GM18907 (cell line): ENCODE measurements at regions not wholly inside any gene's neighbourhood (a gene's known extent, or its start where the extent isn't known, plus 50 kb on each side); places are given as distances from the start of the nearest gene placed in this dataset.

Experiments
- ATAC-seq: cut with Tn5 transposase; IDR thresholded peaks from one replicate; pipeline ENCODE4 v1.9.1; 2021; ENCODE audit warnings: mild to moderate bottlenecking, moderate library complexity; ENCODE audit not compliant: unreplicated experiment

DNA sequence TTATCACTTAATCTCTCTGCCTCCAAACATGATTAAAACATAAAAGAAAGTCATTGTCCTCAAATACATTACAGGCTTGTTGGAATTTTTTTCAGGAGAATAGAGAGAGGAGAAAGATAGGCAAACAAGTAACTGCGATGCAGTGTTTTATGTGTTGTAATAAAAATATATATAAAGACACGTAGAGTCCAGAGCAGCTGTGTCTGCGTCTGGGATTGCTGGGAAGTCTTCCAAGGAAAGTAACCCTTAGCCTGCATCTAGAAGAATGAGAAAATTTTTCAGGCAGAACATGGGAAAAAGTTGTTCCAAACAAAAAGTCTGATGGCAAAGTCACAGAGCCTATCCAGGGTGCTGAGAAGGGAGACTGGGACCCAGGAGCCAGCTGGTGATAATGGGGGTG is 91.8 kb upstream of the ST6GAL2 start:
- ATAC-seq = no peak

DNA sequence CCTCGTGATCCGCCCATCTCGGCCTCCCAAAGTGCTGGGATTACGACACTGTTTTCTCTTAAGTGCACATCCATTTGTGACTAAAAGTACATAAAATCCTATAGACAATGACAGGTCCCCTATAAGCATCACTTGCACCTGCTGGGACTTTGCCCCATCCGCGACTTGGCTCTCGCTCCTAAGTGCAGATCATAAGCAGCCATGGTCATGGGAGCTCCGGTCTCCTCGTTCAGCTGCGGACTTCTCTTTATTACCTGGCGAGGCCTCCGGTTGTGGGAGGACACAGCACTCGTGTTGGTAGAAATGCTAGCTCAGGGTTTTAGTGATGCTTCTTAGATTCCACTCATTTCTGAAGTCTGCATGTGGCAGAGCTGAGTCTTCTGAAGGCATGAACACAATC is 92.7 kb upstream of the ST6GAL2 start:
- ATAC-seq = no peak

DNA sequence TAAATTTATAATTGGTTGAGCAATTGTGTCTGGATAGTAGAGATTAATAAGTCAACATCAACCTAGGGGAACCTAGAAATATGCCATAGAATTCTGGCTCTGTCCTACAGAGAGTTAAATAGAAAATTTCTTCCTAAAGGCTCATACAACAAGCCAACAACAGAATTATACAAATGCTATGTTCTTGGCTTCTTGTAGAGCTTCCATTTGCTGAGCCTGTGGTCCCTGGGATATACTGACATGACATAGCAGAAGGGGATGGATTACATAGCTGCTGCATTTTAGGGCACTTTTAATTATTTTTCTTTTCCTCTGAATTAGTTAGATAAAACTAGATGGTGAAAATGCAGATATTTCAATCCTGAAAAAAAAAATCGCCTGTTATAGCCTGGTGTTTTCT is 95.5 kb upstream of the ST6GAL2 start:
- ATAC-seq = no peak

DNA sequence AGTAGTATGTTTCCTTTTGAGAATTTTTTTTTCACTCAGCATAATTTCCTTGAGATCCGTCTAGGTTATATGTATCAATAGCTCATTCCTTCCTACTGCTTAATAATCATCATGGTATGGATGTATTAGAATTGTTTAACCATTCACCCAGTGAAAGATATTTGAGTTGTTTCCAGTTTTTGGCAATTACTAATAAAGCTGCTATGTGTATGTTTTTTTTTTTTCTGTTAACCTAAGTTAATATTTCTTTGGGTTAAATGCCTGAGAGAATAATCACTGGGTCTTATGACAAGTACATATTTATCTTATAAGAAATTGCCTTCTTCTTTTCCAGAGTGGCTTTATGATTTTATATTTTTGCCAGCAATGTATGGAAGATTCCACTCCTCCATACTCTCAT is 96.4 kb upstream of the ST6GAL2 start:
- ATAC-seq = no peak

DNA sequence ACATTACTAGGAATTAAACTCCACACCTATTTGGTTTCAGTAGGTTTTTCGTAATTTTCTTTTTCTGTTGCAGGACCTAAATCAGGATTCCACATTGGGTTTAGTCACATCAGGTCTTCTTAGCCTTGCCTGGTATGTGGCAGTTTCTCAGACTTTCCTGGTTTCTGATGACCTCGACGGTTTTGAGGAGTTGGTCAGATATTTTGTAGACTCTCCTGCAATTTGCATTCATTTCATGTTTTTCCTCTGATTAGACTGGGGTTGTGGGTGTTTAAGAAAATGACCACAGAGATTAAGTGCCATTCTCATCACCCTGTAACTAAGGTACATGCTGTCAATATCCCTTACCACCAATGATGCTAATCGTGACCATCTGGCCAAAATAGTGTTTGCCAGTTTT is 97.3 kb upstream of the ST6GAL2 start:
- ATAC-seq = no peak

DNA sequence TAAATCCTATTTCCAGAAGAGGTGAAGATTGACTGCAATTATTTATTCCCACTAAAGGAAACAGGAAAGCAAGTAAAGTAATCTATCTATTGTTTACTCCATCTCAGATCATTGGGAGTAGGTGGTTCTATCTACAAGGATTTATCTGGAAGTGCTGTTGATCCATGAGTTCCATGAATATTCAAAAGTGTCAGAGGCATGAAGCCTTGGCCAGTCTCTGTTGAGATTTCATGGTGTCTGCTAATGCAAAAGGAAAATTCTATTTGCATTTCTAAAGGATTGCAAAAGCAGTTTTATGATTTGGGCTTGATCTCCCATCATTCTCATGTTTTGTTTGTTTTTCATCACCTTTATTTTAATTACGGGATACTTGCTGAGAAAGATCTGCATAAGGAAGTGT is 102.4 kb upstream of the ST6GAL2 start:
- ATAC-seq = no peak

DNA sequence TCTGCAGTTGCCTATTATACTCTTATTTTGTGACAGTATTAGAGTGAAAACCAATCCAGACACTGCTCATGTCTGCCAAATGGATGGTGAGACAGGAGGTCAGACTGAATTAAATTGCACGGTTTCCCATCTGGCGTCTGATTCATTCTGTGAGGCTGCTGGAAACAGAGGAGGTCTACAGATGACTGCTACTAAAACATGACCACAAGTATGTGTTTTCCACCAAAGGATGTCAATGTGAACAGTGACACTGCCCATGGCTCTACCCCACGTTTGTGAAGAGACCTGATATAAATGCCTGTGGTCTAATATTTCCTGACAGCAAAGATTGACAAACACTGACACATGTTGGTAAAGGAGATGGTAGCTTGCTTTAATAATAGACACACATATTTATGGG is 104.3 kb upstream of the ST6GAL2 start:
- ATAC-seq = no peak

DNA sequence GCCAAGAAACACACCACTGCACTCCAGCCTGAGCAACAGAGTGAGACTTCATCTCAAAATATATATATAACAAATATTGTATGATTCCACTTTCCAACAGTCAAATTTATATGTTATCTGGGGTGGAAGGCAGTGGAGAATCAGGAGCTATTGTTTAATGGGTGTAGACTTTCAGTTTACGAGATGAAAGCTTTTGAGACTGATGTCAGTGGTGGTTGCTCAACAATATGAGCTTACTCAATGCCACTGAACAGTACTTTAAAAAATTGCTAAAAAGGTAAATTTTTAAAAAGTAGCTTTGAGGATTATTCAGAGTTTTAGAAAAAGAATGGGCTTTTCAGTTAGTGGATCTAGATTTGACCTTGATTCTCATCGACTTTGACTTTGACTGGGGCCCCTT is 105.9 kb upstream of the ST6GAL2 start:
- ATAC-seq = no peak

DNA sequence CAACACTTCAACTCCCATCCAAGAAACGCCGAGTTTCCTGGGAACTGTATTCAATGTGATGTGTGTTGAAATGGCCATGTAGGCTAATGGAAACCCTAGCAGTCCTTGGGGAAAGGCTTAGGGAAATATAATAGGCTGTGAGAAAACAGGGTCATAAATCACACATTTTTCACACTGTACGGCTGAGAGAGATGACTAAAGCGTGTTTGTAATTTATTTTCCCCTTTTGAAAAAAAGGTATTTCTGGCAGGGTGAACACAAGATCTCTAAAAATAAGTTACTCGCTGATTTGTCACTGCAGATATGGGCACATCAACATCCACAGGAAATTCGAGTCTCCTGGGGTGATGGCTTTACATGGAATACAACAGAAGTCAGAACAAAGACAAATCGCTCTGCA is 109.6 kb upstream of the ST6GAL2 start:
- no peak for ATAC-seq

DNA sequence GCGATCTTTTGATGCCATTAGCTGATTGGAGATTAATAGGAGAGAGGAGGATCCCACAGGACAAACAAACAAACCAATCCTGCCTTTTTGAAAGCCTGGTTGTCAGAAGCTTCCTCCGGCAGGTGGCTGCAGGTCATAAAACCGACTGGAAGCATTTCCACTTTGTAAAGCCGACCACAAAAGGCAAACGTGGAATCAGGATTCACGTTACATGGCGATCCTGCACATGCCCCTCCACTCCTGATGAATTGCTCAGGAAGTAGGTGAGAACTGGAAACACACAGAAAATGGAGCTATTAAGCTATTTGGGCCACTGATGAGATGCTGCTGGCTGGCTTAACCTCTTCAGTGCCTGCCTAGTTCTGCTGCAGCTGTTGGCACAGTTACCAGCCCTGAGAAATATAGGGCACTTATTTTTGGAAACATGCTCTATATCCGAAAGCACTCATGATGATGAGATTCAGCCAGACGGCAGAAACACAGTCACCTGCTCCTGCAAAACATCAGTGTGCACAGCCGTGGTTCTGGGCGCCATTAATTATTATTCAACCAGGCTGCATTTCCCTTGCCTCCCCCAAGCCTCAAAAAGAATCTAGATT is 110.3 kb upstream of the ST6GAL2 start:
- ATAC-seq = no peak

DNA sequence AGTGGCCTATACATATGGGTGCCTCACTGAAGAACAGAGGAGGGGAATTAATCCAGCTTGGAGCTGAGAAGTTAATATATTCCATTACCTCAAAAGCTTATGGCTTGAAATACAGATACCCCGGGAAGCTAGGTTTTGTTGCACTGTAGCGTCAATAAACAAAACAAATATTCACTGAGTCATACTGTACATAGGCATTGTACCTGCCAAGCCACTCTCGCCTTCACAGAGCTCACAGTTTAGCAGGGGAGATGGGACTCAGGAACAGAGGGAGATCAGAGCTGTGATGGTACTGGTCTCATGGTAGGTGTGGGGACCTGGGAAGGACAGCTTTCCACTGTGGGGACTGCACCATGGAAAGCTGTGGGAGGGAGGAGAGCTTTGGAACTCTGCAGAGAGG is 111.2 kb upstream of the ST6GAL2 start:
- ATAC-seq = no peak

DNA sequence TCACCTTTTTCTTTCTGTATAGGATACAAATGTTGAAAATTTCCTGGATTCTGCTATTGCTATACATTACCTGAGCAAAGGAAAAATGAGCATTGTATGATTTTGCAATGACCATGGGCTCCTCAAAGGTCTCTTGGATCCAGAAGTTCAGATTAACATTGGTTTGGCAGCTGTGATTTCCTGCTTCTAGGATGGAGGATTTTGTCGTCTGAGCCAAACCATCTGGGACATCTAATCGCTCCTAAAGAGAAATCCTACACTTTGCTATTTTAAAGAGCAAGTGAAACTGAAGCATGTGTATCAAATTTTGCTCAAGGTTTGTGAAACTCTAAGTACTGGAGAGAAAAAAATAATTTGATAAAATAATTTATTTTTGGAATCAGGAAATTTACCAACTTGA is 115.1 kb upstream of the ST6GAL2 start:
- no peak for ATAC-seq

DNA sequence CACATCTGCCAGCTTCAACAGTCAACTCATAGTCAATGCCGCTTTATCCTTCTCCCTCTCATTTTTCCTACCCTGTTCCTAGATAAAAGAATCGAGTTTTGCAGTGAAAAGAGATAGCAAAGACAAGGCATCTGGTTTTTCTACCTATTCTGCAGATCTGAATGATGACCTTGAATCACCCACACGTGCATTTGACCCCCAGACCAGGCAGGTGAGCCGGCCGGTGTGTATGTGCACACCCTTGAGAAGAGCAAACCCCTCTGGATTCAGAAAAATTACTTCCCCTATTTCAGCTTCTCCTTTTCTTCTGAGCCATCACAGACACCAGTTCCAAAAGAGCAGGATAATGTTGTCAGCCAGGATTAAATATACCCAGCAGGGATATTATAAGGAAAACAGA is 115.6 kb upstream of the ST6GAL2 start:
- ATAC-seq = no peak

DNA sequence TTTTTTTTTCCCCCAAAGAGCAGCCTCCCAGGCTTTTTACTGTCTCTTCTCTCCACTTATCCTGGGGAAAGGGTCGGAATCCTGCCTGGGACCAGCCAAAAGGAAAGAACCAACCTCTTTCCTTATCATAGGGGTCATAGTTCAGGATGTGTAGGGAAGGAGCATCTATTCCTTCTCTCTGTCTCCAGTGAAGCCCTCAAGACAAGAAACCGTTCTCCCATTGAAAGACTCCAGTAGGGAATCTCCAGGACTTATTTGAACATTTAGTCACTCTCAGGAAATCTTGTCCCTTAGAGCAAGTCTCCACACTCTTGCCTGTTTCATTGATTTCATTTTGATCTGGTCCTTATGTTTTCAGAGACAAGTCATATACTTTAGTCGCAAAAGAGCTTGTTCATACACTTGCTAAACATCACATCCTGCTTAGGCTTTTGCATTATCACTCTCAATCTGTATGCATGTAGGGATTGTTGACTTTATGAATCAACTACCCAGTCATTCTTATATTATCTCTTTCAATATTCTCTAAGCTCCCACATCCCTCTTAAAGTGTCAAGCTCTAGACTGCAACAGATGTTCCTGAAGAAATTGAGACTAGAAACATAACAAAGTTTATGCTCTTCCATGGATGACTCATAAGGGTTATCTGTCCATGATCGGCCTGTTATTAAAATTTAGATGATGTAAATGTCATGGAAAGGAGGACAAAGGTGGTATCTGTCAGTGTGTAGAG is 116.2 kb upstream of the ST6GAL2 start:
- no peak for ATAC-seq

DNA sequence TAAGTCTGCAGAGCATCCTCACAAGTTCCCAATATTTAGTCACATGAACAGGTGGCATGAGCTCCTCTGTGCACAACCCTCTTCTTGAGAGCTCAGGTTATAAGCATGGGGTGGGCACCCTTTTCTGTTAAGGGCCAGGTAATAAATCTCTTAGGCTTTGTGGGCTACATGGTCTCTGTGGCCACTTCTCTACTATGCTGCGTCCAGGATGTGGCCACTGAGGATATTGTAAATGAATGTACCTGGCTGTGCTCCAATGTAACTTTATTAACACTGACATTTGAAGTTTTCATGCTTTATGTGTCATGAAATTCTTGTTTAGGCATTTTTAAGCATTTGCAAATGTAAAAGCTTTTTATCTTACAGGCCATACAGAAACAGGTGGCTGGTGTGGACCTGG is 116.8 kb upstream of the ST6GAL2 start:
- ATAC-seq = no peak

DNA sequence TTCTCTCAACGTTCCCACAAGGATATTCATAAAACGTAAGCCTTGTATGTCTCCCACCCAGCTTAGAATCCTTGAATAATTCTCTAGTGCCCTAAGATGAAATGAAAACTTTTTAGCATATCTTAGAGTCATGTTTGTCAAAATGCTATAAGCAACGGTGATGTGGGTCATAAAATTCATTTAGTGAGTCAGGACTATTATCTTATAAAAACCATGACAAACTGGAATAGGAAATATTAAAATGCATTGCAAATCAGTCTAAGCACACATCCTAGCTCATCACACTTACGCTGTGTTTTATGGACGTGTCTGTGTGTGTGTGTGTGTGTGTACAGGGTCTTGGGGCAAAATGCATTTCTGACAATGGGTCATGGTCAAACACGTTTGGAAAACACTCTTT is 119.9 kb upstream of the ST6GAL2 start:
- no peak for ATAC-seq

DNA sequence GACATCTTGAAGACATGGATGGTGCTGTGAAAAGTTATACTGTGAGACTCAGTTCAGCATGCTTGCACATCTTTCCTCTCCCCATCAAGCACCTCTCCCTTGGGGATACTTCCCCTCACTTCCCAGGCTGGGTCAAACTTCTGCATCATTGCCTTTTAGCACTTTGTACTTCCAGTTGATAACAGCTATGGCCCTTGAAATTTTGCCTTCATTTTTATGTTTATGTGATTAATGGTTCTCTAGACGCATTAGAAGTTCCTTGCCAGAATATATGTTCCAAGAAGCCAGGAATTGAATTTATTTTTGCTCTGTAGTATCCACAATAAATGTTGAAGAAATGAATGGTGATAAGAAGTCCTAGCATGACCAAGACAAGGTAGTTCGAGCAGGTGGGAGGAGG is 120.9 kb upstream of the ST6GAL2 start:
- ATAC-seq = no peak

DNA sequence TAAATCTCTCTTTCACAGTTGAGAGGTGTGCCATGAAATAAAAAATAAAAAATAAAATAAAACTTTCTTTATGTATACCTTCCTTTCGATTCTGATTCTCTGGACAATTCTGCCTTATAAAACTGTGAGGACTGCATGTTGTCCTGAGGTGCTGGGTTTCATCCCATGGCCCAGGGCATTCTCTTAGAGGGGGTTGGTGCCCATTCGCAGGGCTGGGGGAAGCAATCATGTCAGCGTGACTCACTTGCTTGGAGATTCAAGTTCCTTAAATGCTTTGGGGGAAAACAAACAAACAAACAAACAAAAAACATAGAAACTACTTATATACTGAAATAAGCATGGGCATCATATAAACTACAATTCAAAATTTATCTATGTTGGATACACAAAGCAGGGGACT is 122.0 kb upstream of the ST6GAL2 start:
- no peak for ATAC-seq

DNA sequence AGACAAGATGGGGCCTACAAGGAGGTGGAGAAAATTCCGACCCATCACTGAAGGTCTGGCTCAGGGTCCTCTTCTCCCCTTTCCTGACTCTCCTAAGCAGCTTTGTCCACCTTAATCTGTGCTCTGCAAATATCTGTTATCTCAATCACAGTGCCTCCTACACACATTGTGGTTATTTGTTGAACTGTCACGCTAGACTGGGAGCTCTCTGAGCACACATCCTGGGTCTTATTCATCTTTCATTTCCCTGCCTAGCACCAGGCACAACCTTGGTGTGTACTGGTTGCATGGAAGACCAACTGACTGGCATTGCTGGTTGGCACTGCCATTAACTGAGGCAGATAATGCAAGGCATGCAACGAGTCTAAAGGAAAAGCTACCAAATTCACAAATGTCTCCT is 122.9 kb upstream of the ST6GAL2 start:
- ATAC-seq = no peak

DNA sequence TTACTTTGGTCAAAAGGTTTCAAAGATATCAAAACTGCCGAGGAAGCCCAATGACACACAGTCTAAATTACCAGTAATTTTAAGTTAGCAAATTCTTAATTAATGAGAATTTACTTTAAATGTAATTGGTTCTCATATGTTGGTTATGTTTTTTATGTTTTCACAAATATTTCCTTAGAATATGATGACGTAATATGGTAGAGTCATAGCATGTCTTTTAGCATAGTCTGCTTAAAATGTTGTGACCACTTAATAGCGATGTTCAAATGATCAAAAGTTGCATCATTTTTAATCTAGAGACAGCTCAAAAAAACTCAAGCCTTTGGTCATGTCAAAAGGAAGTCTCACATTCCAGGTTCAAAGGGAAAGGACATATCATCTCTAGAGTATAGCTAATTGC is 123.3 kb upstream of the ST6GAL2 start:
- ATAC-seq = no peak

DNA sequence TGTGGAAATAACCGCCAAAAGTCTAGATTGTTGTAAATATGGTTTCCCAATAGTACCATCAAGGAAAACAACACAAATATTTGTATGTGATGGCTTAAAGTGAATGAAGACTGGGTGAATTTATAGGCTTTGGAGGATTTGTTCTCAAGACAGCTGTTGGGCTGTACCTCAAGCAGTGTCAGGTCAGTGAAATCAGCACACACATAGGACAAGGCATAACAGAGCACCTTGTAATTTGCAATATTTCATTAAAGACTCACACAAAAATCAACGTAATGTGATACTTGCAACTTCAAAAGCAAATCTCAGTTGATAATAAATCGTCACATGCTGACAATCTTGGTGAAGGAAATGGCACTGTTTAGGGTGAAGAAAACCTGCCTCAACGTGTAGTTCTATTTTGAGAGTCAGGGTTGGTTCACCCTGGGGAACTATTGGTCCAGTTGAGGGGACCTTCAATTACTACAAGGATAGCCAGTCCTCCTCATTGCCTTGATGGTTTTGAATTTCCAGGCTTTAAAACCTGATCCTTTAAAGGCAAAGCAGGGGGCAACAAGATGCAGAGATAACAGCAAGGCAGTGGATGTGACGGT is 126.8 kb upstream of the ST6GAL2 start:
- no peak for ATAC-seq

DNA sequence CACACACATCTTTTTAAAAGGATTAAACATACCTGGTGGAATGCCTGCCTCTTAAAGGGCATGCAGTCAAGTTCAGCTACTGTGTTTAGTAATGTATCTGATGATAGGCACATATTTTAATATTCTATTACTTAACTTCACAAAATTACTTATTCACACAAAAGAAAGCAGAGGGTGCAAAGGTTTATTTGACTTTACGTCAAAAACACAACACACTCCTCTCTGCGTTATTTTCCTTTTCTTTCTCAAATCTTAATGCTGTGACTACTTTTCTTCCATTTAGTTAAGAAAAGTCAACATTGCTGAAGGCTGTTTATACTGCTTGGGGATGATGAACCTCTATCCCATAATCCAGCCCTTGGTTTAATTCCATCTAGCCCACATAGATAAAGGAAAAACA is 127.9 kb upstream of the ST6GAL2 start:
- ATAC-seq = no peak

DNA sequence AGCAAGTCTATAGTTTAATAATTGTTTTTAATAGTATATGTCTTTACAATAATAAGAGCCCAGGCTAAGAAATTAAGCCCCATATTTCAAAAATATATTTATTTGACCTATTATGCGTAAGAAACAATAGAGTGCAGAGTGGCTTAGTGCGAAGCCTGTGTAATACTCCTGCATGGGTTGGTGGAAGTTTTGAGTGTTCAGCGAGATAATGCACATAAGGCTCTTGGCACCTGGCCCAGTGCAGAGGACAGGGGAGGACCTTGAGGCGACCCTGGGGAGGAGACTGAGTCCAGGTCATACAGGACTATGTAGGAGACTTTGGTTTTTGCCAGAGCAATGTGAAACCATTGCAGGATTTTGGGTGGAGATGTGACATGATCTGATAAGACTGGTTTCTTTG is 132.4 kb upstream of the ST6GAL2 start:
- no peak for ATAC-seq
